HEK293T (cell line): ENCODE measurements at regions not wholly inside any gene's neighbourhood (a gene's known extent, or its start where the extent isn't known, plus 50 kb on each side); places are given as distances from the start of the nearest gene placed in this dataset.

Experiments used
- CTCF ChIA-PET: fragments of 350-600 bp; formaldehyde crosslinking; extraction: SDS; loops from one replicate; lab custom pipeline; 2021; ENCODE audit warnings: antibody characterized with exemption, inconsistent platforms; lab: Yijun Ruan, JAX
- POLR2A ChIA-PET: fragments of 350-600 bp; formaldehyde crosslinking; extraction: SDS; loops from one replicate; lab custom pipeline; 2020; ENCODE audit warnings: antibody characterized with exemption, inconsistent platforms; lab: Yijun Ruan, JAX
- DNase-seq: peaks from one replicate; pipeline ENCODE4 v3.0.0; 2012; ENCODE audit warnings: mixed read lengths; ENCODE audit errors: extremely low spot score
- ARNT ChIP-seq: fragments of 450-650 bp; IDR thresholded peaks from 2 replicates; pipeline ENCODE4 v1.6.1; 2017; ENCODE audit warnings: mild to moderate bottlenecking
- BHLHE40 ChIP-seq: fragments of 450-650 bp; IDR thresholded peaks from 2 replicates; pipeline ENCODE4 v1.6.1; 2016; ENCODE audit warnings: mild to moderate bottlenecking, moderate library complexity, borderline replicate concordance
- CTBP1 ChIP-seq: fragments of 450-650 bp; IDR thresholded peaks from 2 replicates; pipeline ENCODE4 v1.6.1; 2016; ENCODE audit warnings: borderline replicate concordance
- ELF4 ChIP-seq: fragments of 450-650 bp; IDR thresholded peaks from 2 replicates; pipeline ENCODE4 v1.6.1; 2017; ENCODE audit warnings: antibody characterized with exemption
- FOXA1 ChIP-seq: fragments of 450-650 bp; IDR thresholded peaks from 2 replicates; pipeline ENCODE4 v1.6.1; 2016; ENCODE audit warnings: mild to moderate bottlenecking
- FOXK2 ChIP-seq: fragments of 450-650 bp; IDR thresholded peaks from 2 replicates; pipeline ENCODE4 v1.6.1; 2016; ENCODE audit warnings: mild to moderate bottlenecking
- FOXM1 ChIP-seq: fragments of 450-650 bp; IDR thresholded peaks from 2 replicates; pipeline ENCODE4 v1.6.1; 2017; ENCODE audit warnings: mild to moderate bottlenecking, borderline replicate concordance
- HDGF ChIP-seq: fragments of 450-650 bp; IDR thresholded peaks from 2 replicates; pipeline ENCODE4 v1.6.1; 2017; ENCODE audit warnings: antibody characterized with exemption, borderline replicate concordance
- L3MBTL2 ChIP-seq: fragments of 450-650 bp; conservative IDR thresholded peaks from 2 replicates; pipeline ENCODE4 v1.6.1; 2016; ENCODE audit warnings: mild to moderate bottlenecking
- LEF1 ChIP-seq: fragments of 450-650 bp; IDR thresholded peaks from 2 replicates; pipeline ENCODE4 v1.6.1; 2017; ENCODE audit warnings: mild to moderate bottlenecking, borderline replicate concordance
- NFRKB ChIP-seq: fragments of 450-650 bp; IDR thresholded peaks from 2 replicates; pipeline ENCODE4 v1.6.1; 2016; ENCODE audit warnings: mild to moderate bottlenecking, moderate library complexity
- PKNOX1 ChIP-seq: fragments of 450-650 bp; IDR thresholded peaks from 2 replicates; pipeline ENCODE4 v1.6.1; 2016
- SP1 ChIP-seq: fragments of 450-650 bp; IDR thresholded peaks from 2 replicates; pipeline ENCODE4 v1.6.1; 2017
- SUZ12 ChIP-seq: fragments of 450-650 bp; IDR thresholded peaks from 2 replicates; pipeline ENCODE4 v1.6.1; 2016; ENCODE audit warnings: mild to moderate bottlenecking
- TARDBP ChIP-seq: fragments of 450-650 bp; IDR thresholded peaks from 2 replicates; pipeline ENCODE4 v1.6.1; 2016
- ZNF384 ChIP-seq: fragments of 450-650 bp; IDR thresholded peaks from 2 replicates; pipeline ENCODE4 v1.6.1; 2016

- POLR2A ChIA-PET: no interaction called here
- DNase-seq: no peak
- TF ChIP-seq LEF1 (no peak), FOXM1 (no peak), PKNOX1 (no peak), TARDBP (no peak), ELF4 (no peak), ZNF384 (no peak), SP1 (no peak), NFRKB (no peak), L3MBTL2 (no peak), FOXA1 (no peak), ARNT (no peak), SUZ12 (no peak), FOXK2 (no peak), CTBP1 (no peak), HDGF (no peak), BHLHE40 (no peak)
- CTCF ChIA-PET: no interaction called here
Observed at GRCh38 chr22:46039535-46039934, 62.6 kb upstream of the WNT7B start.

- POLR2A ChIA-PET: interaction anchor here (0.8 to 1.4 kb wide), 2 partner anchors 11 to 27 kb away, joined by 3 to 8 read pairs; no protein-coding TSS in a partner anchor
- TF ChIP-seq L3MBTL2: no peak
- no peak for DNase-seq
- CTCF ChIA-PET: interaction anchor here (0.7 to 0.9 kb wide), 2 partner anchors 39 to 81 kb away, joined by 3 read pairs; no protein-coding TSS in a partner anchor
Observed at GRCh38 chr22:46040471-46041465, 63.8 kb upstream of the WNT7B start.

DNA sequence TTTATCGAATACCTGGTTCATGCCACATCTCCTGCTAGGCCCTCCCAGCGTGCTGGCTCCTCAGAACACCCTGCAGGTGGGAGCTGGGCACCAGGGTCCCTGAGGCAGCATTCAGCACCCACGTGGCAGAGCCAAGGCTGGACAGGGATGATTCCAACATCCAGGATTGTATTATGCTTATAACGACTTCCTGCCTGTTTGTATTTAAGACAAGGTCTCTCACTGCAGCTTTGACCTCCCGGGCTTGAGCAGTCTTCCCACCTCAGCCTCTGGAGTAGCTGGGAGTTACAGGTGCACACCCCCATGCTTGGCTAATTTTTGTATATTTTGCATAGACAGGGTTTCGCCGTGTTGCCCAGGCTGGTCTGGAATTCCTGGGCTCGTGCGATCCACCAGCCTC is 64.7 kb upstream of the WNT7B start:
- no peak for DNase-seq
- POLR2A ChIA-PET: interaction anchor here (1.4 kb wide), 1 partner anchor 28 kb away, joined by 8 read pairs; no protein-coding TSS in a partner anchor
- CTCF ChIA-PET: interaction anchor here (0.6 kb wide), 1 partner anchor 27 kb away, joined by 3 read pairs; no protein-coding TSS in a partner anchor
- TF ChIP-seq FOXA1: no peak

DNA sequence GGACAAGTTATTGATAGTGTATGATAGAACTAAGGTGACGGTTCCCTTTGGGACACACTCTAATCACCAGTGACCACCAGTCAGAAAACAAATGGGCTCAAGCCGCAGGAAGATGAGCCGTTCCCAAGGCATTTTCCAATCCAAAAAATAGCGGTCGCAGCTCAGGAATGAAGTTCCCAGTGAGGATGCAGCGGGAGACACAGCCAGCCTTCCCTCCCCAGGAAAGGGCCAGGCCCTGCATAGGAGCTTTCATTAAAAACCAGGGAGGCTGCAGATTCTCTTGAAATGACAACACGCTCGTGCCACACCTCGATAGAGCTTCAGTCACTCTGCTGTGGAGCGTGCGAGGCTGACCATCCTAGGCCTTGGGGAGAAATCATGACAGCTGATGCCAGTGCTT is 65.8 kb upstream of the WNT7B start:
- POLR2A ChIA-PET: no interaction called here
- DNase-seq: no peak
- TF ChIP-seq ARNT: no peak
- TF ChIP-seq ELF4: no peak
- TF ChIP-seq L3MBTL2: no peak
- TF ChIP-seq FOXA1: no peak
- TF ChIP-seq HDGF: no peak
- no peak for TF ChIP-seq SP1
- no peak for TF ChIP-seq ZNF384
- no peak for TF ChIP-seq CTBP1
- no peak for TF ChIP-seq LEF1
- TF ChIP-seq TARDBP: no peak
- no peak for TF ChIP-seq BHLHE40
- no peak for TF ChIP-seq FOXK2
- TF ChIP-seq PKNOX1: no peak
- no peak for TF ChIP-seq NFRKB
- TF ChIP-seq FOXM1: no peak
- no peak for TF ChIP-seq SUZ12
- CTCF ChIA-PET: interaction anchor here (1.5 kb wide), 1 partner anchor 37 kb away, joined by 4 read pairs; no protein-coding TSS in a partner anchor

- CTCF ChIA-PET: interaction anchor here (1.5 kb wide), 1 partner anchor 37 kb away, joined by 4 read pairs; no protein-coding TSS in a partner anchor
- no peak for TF ChIP-seq NFRKB
- no peak for TF ChIP-seq FOXA1
- no peak for TF ChIP-seq BHLHE40
- TF ChIP-seq SUZ12: no peak
- TF ChIP-seq FOXK2: no peak
- TF ChIP-seq HDGF: no peak
- TF ChIP-seq PKNOX1: no peak
- TF ChIP-seq TARDBP: no peak
- no peak for TF ChIP-seq L3MBTL2
- TF ChIP-seq ARNT: no peak
- TF ChIP-seq SP1: no peak
- no peak for TF ChIP-seq CTBP1
- no peak for TF ChIP-seq FOXM1
- TF ChIP-seq ZNF384: no peak
- no peak for TF ChIP-seq ELF4
- no peak for TF ChIP-seq LEF1
Observed at GRCh38 chr22:46043339-46043738, 66.4 kb upstream of the WNT7B start.

More at GRCh38 chr22:46043339-46043738, 66.4 kb upstream of the WNT7B start:
- POLR2A ChIA-PET: no interaction called here
- DNase-seq: no peak
